ENCODE measurements at regions not wholly inside any gene's neighbourhood (a gene's known extent, or its start where the extent isn't known, plus 50 kb on each side); places are given as distances from the start of the nearest gene placed in this dataset.

DNA sequence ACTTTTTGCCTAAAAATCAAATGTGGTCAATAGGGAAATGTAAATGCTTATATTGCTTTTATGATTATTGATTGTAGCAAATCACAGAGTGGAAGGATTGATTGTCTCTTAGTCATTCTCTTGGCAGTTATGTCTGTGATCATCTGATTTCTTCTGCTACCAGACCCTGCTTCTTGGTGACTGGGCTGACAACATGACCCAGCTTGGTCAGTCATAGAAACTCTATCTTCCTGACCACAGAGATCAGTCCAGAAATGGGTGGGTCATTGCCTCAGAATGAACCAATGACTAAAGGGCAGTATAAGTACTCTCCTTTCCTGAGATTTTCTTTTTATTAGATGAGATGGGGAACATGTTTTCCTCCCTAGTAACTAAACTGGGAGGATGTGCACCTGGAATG, 87.6 kb downstream of the MAIP1 start:
- Histone ChIP-seq H3K9ac (ENCODE audit: insufficient read length, low read depth) (no peak overlapping the region), H3K4me1 (ENCODE audit: insufficient read depth, insufficient read length) (no peaks in the 10 kb centered on the region), H3K9me3 (ENCODE audit: insufficient read depth, low read length) (peaks cover 29% of the 10 kb centered on the region), H3K36me3 (ENCODE audit: insufficient read depth, insufficient read length, low read length) (no peaks in the 10 kb centered on the region), H3K4me3 (ENCODE audit: insufficient read length, low read depth) (no peak overlapping the region), H3K27me3 (ENCODE audit: insufficient read depth, insufficient read length) (no peaks in the 10 kb centered on the region)
- DNase-seq (ENCODE audit: low read depth, low spot score) = no peak
- TF ChIP-seq SUZ12 (IDR thresholded peaks at IDR 0.05; ENCODE audit: extremely low read depth, insufficient read depth, insufficient read length) (no peak), ZNF274 (IDR thresholded peaks at IDR 0.05; ENCODE audit: low read depth, low read length) (no peak), YY1 (IDR thresholded peaks at IDR 0.05; ENCODE audit: insufficient read depth, insufficient read length) (no peak)

DNA sequence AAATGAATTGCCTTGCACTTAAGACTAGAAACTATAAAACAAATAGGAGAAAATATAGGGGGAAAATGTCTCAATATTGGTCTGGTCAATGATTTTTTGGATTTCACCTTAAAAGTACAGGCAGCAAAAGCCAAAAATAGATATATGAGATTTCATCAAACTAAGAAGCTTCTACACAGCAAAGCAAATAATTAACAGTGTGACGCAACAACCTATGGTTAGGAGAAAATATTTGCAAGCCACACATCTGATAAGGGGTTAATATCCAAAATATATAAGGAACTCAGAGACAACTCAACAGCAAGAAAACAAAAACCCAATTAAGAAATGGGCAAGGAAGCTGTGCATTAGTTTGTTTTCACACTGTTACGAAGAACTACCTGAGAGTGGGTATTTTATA, 89.1 kb downstream of the MAIP1 start:
- no peaks in the 10 kb centered on the region for H3K36me3 ChIP-seq (ENCODE audit: insufficient read depth, insufficient read length, low read length)
- peaks cover 29% of the 10 kb centered on the region for H3K9me3 ChIP-seq (ENCODE audit: insufficient read depth, low read length)
- no peak overlapping the region for H3K4me3 ChIP-seq (ENCODE audit: insufficient read length, low read depth)
- no peak for TF ChIP-seq ZNF274 (IDR thresholded peaks at IDR 0.05; ENCODE audit: low read depth, low read length)
- TF ChIP-seq SUZ12 (IDR thresholded peaks at IDR 0.05; ENCODE audit: extremely low read depth, insufficient read depth, insufficient read length) = no peak
- TF ChIP-seq YY1 (IDR thresholded peaks at IDR 0.05; ENCODE audit: insufficient read depth, insufficient read length) = no peak
- no peak overlapping the region for H3K9ac ChIP-seq (ENCODE audit: insufficient read length, low read depth)
- DNase-seq (ENCODE audit: low read depth, low spot score) = no peak
- H3K4me1 ChIP-seq (ENCODE audit: insufficient read depth, insufficient read length) = no peaks in the 10 kb centered on the region
- H3K27me3 ChIP-seq (ENCODE audit: insufficient read depth, insufficient read length) = no peaks in the 10 kb centered on the region

- Histone ChIP-seq H3K4me1 (ENCODE audit: insufficient read depth, insufficient read length) (no peaks in the 10 kb centered on the region), H3K4me3 (ENCODE audit: insufficient read length, low read depth) (no peak overlapping the region), H3K9me3 (ENCODE audit: insufficient read depth, low read length) (peaks cover 29% of the 10 kb centered on the region), H3K27me3 (ENCODE audit: insufficient read depth, insufficient read length) (no peaks in the 10 kb centered on the region), H3K36me3 (ENCODE audit: insufficient read depth, insufficient read length, low read length) (no peaks in the 10 kb centered on the region), H3K9ac (ENCODE audit: insufficient read length, low read depth) (no peak overlapping the region)
- no peak for TF ChIP-seq ZNF274 (IDR thresholded peaks at IDR 0.05; ENCODE audit: low read depth, low read length)
- no peak for TF ChIP-seq YY1 (IDR thresholded peaks at IDR 0.05; ENCODE audit: insufficient read depth, insufficient read length)
- TF ChIP-seq SUZ12 (IDR thresholded peaks at IDR 0.05; ENCODE audit: extremely low read depth, insufficient read depth, insufficient read length) = no peak
- DNase-seq (ENCODE audit: low read depth, low spot score) = no peak
Measured at GRCh38 chr2:200048421-200048820, 93.0 kb downstream of the MAIP1 start.

- DNase-seq (ENCODE audit: low read depth, low spot score) = no peak
- no peak overlapping the region for H3K4me3 ChIP-seq (ENCODE audit: insufficient read length, low read depth)
- no peak for TF ChIP-seq YY1 (IDR thresholded peaks at IDR 0.05; ENCODE audit: insufficient read depth, insufficient read length)
- no peak for TF ChIP-seq SUZ12 (IDR thresholded peaks at IDR 0.05; ENCODE audit: extremely low read depth, insufficient read depth, insufficient read length)
- no peak for TF ChIP-seq ZNF274 (IDR thresholded peaks at IDR 0.05; ENCODE audit: low read depth, low read length)
- no peaks in the 10 kb centered on the region for H3K36me3 ChIP-seq (ENCODE audit: insufficient read depth, insufficient read length, low read length)
- no peaks in the 10 kb centered on the region for H3K4me1 ChIP-seq (ENCODE audit: insufficient read depth, insufficient read length)
- no peaks in the 10 kb centered on the region for H3K27me3 ChIP-seq (ENCODE audit: insufficient read depth, insufficient read length)
- H3K9ac ChIP-seq (ENCODE audit: insufficient read length, low read depth) = no peak overlapping the region
- peaks cover 27% of the 10 kb centered on the region for H3K9me3 ChIP-seq (ENCODE audit: insufficient read depth, low read length)
Measured at GRCh38 chr2:200049086-200049485, 93.7 kb downstream of the MAIP1 start.

DNA sequence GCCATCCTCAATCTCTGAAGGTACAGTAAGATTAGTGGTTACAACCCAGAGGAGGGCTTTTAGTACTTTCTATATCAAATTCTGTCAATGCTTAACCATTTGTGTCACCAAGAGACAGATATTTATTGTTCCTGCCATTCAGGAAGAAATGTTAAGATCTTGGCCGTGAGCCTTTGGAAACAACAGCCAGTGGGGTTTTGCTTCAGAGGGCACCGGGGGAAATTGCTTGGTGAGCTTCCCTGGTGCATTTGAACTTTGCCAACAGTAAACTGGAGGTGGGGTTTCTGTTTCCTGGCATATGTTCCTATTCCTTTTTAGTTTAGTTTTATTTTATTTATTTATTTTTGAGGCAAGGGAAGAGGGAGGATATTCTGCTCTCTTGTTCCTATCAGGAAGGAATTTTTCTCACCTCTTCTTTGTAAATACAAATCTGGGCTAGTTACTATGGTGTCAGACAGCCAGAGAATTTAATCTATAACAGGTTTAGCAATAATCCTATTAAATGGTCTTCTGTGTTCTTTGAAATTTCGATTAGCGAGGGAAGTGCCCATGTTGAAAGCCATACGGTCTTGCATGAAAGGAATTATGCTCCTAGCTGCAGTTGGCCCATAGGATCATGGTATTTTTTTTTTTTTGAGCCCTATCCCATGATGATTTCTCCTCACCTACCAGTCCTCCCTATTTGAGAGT, 95.7 kb downstream of the MAIP1 start:
- Histone ChIP-seq H3K9ac (ENCODE audit: insufficient read length, low read depth) (no peak overlapping the region), H3K4me3 (ENCODE audit: insufficient read length, low read depth) (no peak overlapping the region), H3K9me3 (ENCODE audit: insufficient read depth, low read length) (peaks cover 8% of the 10 kb centered on the region; the same call in 1 of the 2 replicates), H3K4me1 (ENCODE audit: insufficient read depth, insufficient read length) (no peaks in the 10 kb centered on the region), H3K36me3 (ENCODE audit: insufficient read depth, insufficient read length, low read length) (no peaks in the 10 kb centered on the region), H3K27me3 (ENCODE audit: insufficient read depth, insufficient read length) (no peaks in the 10 kb centered on the region)
- TF ChIP-seq ZNF274 (IDR thresholded peaks at IDR 0.05; ENCODE audit: low read depth, low read length) (0 out of 2 replicates have a peak, but pooled peaks have one; percentile 9), SUZ12 (IDR thresholded peaks at IDR 0.05; ENCODE audit: extremely low read depth, insufficient read depth, insufficient read length) (no peak), YY1 (IDR thresholded peaks at IDR 0.05; ENCODE audit: insufficient read depth, insufficient read length) (no peak)
- DNase-seq (ENCODE audit: low read depth, low spot score) = no peak

DNA sequence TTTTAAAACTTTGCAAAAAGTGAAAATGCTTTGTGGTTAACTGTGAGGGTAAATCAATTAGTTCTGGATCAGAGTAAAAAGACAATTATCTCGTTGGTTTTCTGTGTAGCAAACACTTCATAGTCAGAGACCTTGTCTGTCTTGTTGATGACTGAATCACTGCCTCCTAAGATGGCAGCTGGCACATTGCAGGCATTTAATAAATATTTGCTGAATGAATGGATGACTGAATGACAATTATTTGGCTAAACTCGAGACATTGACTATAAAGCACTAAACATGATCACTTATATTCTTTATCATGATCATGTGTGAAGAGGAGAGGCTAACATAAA, 96.2 kb downstream of the MAIP1 start:
- no peaks in the 10 kb centered on the region for H3K27me3 ChIP-seq (ENCODE audit: insufficient read depth, insufficient read length)
- TF ChIP-seq YY1 (IDR thresholded peaks at IDR 0.05; ENCODE audit: insufficient read depth, insufficient read length) (no peak), SUZ12 (IDR thresholded peaks at IDR 0.05; ENCODE audit: extremely low read depth, insufficient read depth, insufficient read length) (no peak), ZNF274 (IDR thresholded peaks at IDR 0.05; ENCODE audit: low read depth, low read length) (0 out of 2 replicates have a peak, but pooled peaks have one; percentile 7)
- no peaks in the 10 kb centered on the region for H3K36me3 ChIP-seq (ENCODE audit: insufficient read depth, insufficient read length, low read length)

GRCh38 chr2:200052627-200053026, 97.2 kb downstream of the MAIP1 start:
- no peaks in the 10 kb centered on the region for H3K36me3 ChIP-seq (ENCODE audit: insufficient read depth, insufficient read length, low read length)
- no peaks in the 10 kb centered on the region for H3K4me1 ChIP-seq (ENCODE audit: insufficient read depth, insufficient read length)
- no peak overlapping the region for H3K4me3 ChIP-seq (ENCODE audit: insufficient read length, low read depth)
- no peaks in the 10 kb centered on the region for H3K27me3 ChIP-seq (ENCODE audit: insufficient read depth, insufficient read length)
- DNase-seq (ENCODE audit: low read depth, low spot score) = no peak
- TF ChIP-seq YY1 (IDR thresholded peaks at IDR 0.05; ENCODE audit: insufficient read depth, insufficient read length) = no peak
- TF ChIP-seq SUZ12 (IDR thresholded peaks at IDR 0.05; ENCODE audit: extremely low read depth, insufficient read depth, insufficient read length) = no peak
- TF ChIP-seq ZNF274 (IDR thresholded peaks at IDR 0.05; ENCODE audit: low read depth, low read length) = no peak
- H3K9me3 ChIP-seq (ENCODE audit: insufficient read depth, low read length) = peaks cover 16% of the 10 kb centered on the region
- no peak overlapping the region for H3K9ac ChIP-seq (ENCODE audit: insufficient read length, low read depth)

More for the DNA sequence above, 96.2 kb downstream of the MAIP1 start:
- Histone ChIP-seq H3K4me1 (ENCODE audit: insufficient read depth, insufficient read length) (no peaks in the 10 kb centered on the region), H3K9me3 (ENCODE audit: insufficient read depth, low read length) (peaks cover 8% of the 10 kb centered on the region), H3K4me3 (ENCODE audit: insufficient read length, low read depth) (no peak overlapping the region), H3K9ac (ENCODE audit: insufficient read length, low read depth) (no peak overlapping the region)
- DNase-seq (ENCODE audit: low read depth, low spot score) = no peak
